ENCODE measurements at regions not wholly inside any gene's neighbourhood (a gene's known extent, or its start where the extent isn't known, plus 50 kb on each side); places are given as distances from the start of the nearest gene placed in this dataset.
"Not testable (repeated sequence)": the region's sequence is repeated elsewhere in the genome, so short reads cannot be mapped to it uniquely, and the experiment has no call there.

DNA sequence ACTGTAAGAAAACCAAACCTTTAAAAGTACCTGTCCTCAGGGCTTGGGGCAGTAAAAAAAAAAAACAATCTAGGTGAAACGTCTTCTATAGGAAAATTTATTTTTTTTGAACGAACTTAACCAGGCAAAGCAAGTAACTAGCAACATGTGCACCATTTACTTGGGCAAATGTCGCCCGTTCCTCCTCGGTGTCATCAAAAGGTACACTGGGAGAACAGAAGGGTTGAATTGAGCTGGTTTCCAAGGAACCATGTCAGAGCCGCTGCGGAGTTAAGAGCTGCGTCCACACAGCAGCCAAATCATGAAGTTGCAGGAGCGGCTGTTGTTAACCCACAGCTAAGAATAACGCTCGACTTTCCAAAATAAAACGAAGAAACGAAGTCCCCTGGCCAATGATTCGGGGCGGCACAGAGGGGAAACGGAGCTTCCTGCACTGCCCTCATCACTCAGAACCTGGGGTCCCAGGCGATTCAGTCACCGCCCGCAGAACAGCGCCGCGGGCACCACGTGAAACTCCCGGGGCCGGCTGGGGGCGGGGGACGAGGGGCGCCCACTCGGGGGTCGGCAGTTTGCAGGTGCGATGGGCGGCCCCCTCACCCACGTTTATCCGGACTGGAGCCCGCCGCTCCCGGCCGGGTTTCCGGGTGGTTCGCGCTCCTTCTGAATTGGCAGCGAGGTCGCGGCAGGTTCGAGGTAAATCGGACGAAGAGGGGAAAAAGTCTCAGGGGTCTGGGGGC is 53.6 kb upstream of the PLGLB1 start:
- DNase-seq (ENCODE audit: low read depth in 2 of 2): peak; percentile 14 to 15

- DNase-seq (ENCODE audit: low read depth in 2 of 2): peak; percentile 41 to 45
Measured at GRCh38 chr2:87075791-87076252, 54.2 kb upstream of the PLGLB1 start.

GRCh38 chr2:87076253-87077123 is 54.8 kb upstream of the PLGLB1 start:
- peak; percentile 87 to 91 for DNase-seq (ENCODE audit: low read depth in 2 of 2)

- not testable (repeated sequence) for DNase-seq (ENCODE audit: low read depth in 2 of 2)
Measured at GRCh38 chr2:87077124-87077446, 55.4 kb upstream of the PLGLB1 start.

DNA sequence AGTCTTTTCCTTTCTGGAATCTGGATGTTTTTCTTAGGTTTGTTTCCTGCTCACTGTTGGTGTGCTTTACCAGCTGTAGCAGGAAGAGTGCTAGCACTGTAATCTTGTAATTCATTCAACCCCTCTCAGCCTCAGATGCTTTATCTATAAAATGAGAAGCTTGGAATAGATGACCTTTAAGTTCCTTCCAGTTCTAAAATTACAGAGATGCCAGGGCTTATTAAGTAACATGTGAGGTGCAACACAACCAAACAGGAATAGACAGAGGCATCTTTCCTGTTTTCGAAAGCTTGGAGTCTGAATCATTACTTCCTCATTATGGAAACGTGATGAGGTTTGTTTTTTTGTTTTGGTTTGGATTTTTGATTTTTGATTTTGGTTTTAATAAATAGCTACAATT is 60.1 kb upstream of the PLGLB1 start:
- DNase-seq (ENCODE audit: low read depth in 2 of 2): not testable (repeated sequence)

GRCh38 chr2:87088079-87088478 is 66.4 kb upstream of the PLGLB1 start:
- not testable (repeated sequence) for DNase-seq (ENCODE audit: low read depth in 2 of 2)

DNA sequence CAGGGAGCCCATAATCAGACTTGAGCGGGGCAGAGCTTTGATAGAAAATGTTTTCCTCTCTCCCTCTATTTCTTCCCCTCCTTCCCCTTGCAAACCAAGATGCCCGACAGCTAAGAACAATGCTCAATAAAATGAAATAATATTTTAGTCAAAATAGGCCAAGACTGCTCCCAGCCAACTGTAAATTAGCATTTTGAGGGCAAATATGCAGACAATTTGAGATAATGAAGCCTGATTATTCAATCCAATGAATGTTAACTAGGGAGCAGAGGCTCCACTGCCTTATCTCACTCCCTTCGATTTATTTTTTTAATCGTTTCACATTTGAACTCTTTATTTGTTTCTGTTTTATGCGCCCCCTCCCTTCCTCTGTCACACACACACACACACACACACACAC is 67.8 kb upstream of the PLGLB1 start:
- not testable (repeated sequence) for DNase-seq (ENCODE audit: low read depth in 2 of 2)

- not testable (repeated sequence) for DNase-seq (ENCODE audit: low read depth in 2 of 2)
Measured at GRCh38 chr2:87093252-87093651, 71.6 kb upstream of the PLGLB1 start.

DNA sequence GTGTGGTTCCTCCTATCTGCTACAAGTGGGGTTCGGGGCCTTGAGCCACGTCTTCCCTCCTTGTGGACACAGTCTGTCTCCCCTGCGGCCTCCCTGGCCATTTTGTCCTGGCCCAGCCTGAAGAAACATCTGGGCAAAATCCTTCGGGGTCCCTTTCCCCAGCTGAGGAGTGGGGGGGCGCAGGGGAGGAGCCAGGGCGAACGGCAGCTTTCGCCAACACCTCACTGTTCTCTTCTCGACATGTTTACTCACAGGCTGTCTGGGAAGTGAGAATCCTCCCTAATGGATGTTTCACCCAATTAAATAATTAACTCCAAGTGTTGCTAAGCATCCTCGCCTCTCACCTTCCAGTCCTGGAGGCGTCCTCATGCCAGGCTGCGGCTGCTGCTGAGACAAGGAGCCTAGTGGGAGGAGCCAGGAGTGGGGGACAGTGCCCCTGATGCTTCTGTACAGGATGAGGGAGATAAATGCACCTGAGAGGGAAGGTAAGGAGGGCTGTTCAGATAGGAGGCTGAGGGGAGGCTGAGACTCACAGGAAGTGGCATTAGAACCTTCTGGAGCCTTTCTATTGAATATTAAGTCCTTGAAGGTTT is 72.4 kb upstream of the PLGLB1 start:
- not testable (repeated sequence) for DNase-seq (ENCODE audit: low read depth in 2 of 2)

GRCh38 chr2:87095804-87096203 is 74.2 kb upstream of the PLGLB1 start:
- not testable (repeated sequence) for DNase-seq (ENCODE audit: low read depth in 2 of 2)

- not testable (repeated sequence) for DNase-seq (ENCODE audit: low read depth in 2 of 2)
Measured at GRCh38 chr2:87128761-87129553, 107.3 kb upstream of the PLGLB1 start.

DNA sequence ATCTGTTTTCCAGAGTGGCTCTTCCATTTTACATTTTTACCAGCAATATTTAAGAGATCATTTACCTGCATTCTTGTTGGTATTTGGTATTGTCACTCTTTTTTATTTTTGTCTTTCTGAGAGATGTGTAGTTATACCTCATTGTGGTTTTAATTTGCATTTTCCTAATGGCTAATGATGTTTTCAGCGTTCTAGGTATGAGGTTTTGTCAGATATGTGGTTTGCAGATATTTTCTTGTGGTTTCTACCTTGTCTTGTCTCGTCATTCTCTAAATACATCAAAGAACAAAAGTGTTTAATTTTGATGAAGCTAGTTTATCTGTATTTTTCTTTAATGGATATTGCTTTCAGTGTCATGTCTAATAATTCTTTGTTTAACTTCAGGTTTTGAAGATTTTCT is 110.9 kb upstream of the PLGLB1 start:
- not testable (repeated sequence) for DNase-seq (ENCODE audit: low read depth in 2 of 2)

- not testable (repeated sequence) for DNase-seq (ENCODE audit: low read depth in 2 of 2)
Measured at GRCh38 chr2:87151835-87152493, 130.3 kb upstream of the PLGLB1 start.

GRCh38 chr2:87174454-87174853 is 152.8 kb upstream of the PLGLB1 start:
- DNase-seq (ENCODE audit: low read depth in 2 of 2): not testable (repeated sequence)

- not testable (repeated sequence) for DNase-seq (ENCODE audit: low read depth in 2 of 2)
Measured at GRCh38 chr2:87183373-87183772, 161.7 kb upstream of the PLGLB1 start.

- DNase-seq (ENCODE audit: low read depth in 2 of 2): not testable (repeated sequence)
Measured at GRCh38 chr2:87184260-87184659, 162.6 kb upstream of the PLGLB1 start.

- DNase-seq (ENCODE audit: low read depth in 2 of 2): not testable (repeated sequence)
Measured at GRCh38 chr2:87189214-87189613, 167.6 kb upstream of the PLGLB1 start.

- DNase-seq (ENCODE audit: low read depth in 2 of 2): not testable (repeated sequence)
Measured at GRCh38 chr2:87193336-87193735, 171.7 kb upstream of the PLGLB1 start.

- DNase-seq (ENCODE audit: low read depth in 2 of 2): not testable (repeated sequence)
Measured at GRCh38 chr2:87194254-87194999, 172.8 kb upstream of the PLGLB1 start.

GRCh38 chr2:87196720-87197388 is 175.2 kb upstream of the PLGLB1 start:
- DNase-seq (ENCODE audit: low read depth in 2 of 2): not testable (repeated sequence)
